Neuronal stem cell (in vitro differentiated cells): ENCODE measurements at regions not wholly inside any gene's neighbourhood (a gene's known extent, or its start where the extent isn't known, plus 50 kb on each side); places are given as distances from the start of the nearest gene placed in this dataset.

Source experiments
- DNase-seq: peaks from one replicate; pipeline ENCODE4 v3.0.0-alpha.2; 2013; ENCODE audit warnings: low spot score
- H2AFZ ChIP-seq: one replicate; pipeline ENCODE4 v1.6.1; 2013; ENCODE audit warnings: mild to moderate bottlenecking, low read length, inconsistent platforms
- H2AK5ac ChIP-seq: 2 replicates; pipeline ENCODE4 v1.6.1; 2013; ENCODE audit warnings: low read depth, mild to moderate bottlenecking, inconsistent platforms, low read length, moderate library complexity, mixed read lengths
- H2BK120ac ChIP-seq: 2 replicates; pipeline ENCODE4 v1.6.1; 2013; ENCODE audit warnings: low read depth, mild to moderate bottlenecking, inconsistent platforms, low read length, moderate library complexity, mixed read lengths
- H2BK12ac ChIP-seq: one replicate; pipeline ENCODE4 v1.6.1; 2013; ENCODE audit warnings: low read length, inconsistent platforms
- H2BK15ac ChIP-seq: 2 replicates; pipeline ENCODE4 v1.6.1; 2013; ENCODE audit warnings: mild to moderate bottlenecking, low read length, inconsistent platforms, mixed read lengths
- H2BK5ac ChIP-seq: one replicate; pipeline ENCODE4 v1.6.1; 2013; ENCODE audit warnings: inconsistent platforms, mild to moderate bottlenecking, low read length, moderate library complexity
- H3K14ac ChIP-seq: one replicate; pipeline ENCODE4 v1.6.1; 2013; ENCODE audit warnings: low read length, inconsistent platforms
- H3K18ac ChIP-seq: 2 replicates; pipeline ENCODE4 v1.6.1; 2013; ENCODE audit warnings: low read length, inconsistent platforms
- H3K23ac ChIP-seq: 2 replicates; pipeline ENCODE4 v1.6.1; 2013; ENCODE audit warnings: low read depth, mild to moderate bottlenecking, mixed read lengths, low read length, inconsistent platforms; ENCODE audit not compliant: poor library complexity
- H3K27ac ChIP-seq: replicated peaks from 3 replicates; pipeline ENCODE4 v1.5.1; 2013; ENCODE audit warnings: low read length, inconsistent platforms
- H3K27me3 ChIP-seq, 3 experiments: 2 replicates each; pipeline ENCODE4 v1.6.1; 2013; ENCODE audit warnings: low read length in 3 of 3, mild to moderate bottlenecking in 2 of 3, inconsistent platforms in 1 of 3, low read depth in 1 of 3, mixed read lengths in 1 of 3, moderate library complexity in 1 of 3; ENCODE audit not compliant: control insufficient read depth in 3 of 3, insufficient read depth in 3 of 3
- H3K36me3 ChIP-seq, 2 donors: replicated peaks in 1 of 2; 2 replicates each; pipeline ENCODE4 v1.6.1; 2013; ENCODE audit warnings: low read length in 2 of 2; ENCODE audit not compliant: control insufficient read depth in 2 of 2, insufficient read depth in 2 of 2
- H3K4ac ChIP-seq: 2 replicates; pipeline ENCODE4 v1.6.1; 2013; ENCODE audit warnings: inconsistent platforms, mild to moderate bottlenecking, low read length, moderate library complexity
- H3K4me1 ChIP-seq, 2 donors: 1 replicate in 1 of 2; 2 replicates in 1 of 2; pipeline ENCODE4 v1.6.1; 2013; ENCODE audit warnings: low read length in 2 of 2, low read depth in 1 of 2; ENCODE audit not compliant: control insufficient read depth in 2 of 2, insufficient read depth in 1 of 2
- H3K4me2 ChIP-seq: one replicate; pipeline ENCODE4 v1.6.1; 2013; ENCODE audit warnings: mild to moderate bottlenecking, low read length, inconsistent platforms; ENCODE audit not compliant: insufficient read depth, poor library complexity, severe bottlenecking
- H3K4me3 ChIP-seq, 2 donors: 2 replicates each; pipeline ENCODE4 v1.5.1; 2013; ENCODE audit warnings: low read length in 2 of 2, mild to moderate bottlenecking in 2 of 2, inconsistent platforms in 1 of 2, moderate library complexity in 1 of 2
- H3K79me1 ChIP-seq: one replicate; pipeline ENCODE4 v1.6.1; 2013; ENCODE audit warnings: low read depth, mild to moderate bottlenecking, inconsistent platforms, low read length, moderate library complexity
- H3K9ac ChIP-seq: one replicate; pipeline ENCODE4 v1.6.1; 2013; ENCODE audit warnings: mild to moderate bottlenecking, low read depth, low read length, inconsistent platforms; ENCODE audit not compliant: poor library complexity
- H3K9me3 ChIP-seq, 2 donors: replicated peaks in 1 of 2; 2 replicates each; pipeline versions ENCODE3 to v1.6.1; 2013; ENCODE audit warnings: low read length in 2 of 2, mild to moderate bottlenecking in 2 of 2, inconsistent platforms in 1 of 2, low read depth in 1 of 2, mixed read lengths in 1 of 2, moderate library complexity in 1 of 2; ENCODE audit not compliant: control insufficient read depth in 2 of 2, insufficient read depth in 1 of 2
- H4K8ac ChIP-seq: one replicate; pipeline ENCODE4 v1.6.1; 2013; ENCODE audit warnings: low read depth, mild to moderate bottlenecking, inconsistent platforms, low read length, moderate library complexity
- H4K91ac ChIP-seq: one replicate; pipeline ENCODE4 v1.6.1; 2013; ENCODE audit warnings: low read length, low read depth, mild to moderate bottlenecking, inconsistent platforms; ENCODE audit not compliant: poor library complexity
- WGBS, 2 donors: extraction: QIAGEN DNeasy Blood & Tissue Kit; methylation state at CpG; one replicate each; pipeline ENCODE4 v1.1.7; 2013; ENCODE audit warnings: missing lambda C conversion rate in 2 of 2, mixed read lengths in 1 of 2; ENCODE audit not compliant: insufficient read length in 2 of 2, insufficient replicate concordance in 1 of 2; ENCODE audit errors: extremely low coverage in 2 of 2; 5-methylcytosine and 5-hydroxymethylcytosine counted together

DNA sequence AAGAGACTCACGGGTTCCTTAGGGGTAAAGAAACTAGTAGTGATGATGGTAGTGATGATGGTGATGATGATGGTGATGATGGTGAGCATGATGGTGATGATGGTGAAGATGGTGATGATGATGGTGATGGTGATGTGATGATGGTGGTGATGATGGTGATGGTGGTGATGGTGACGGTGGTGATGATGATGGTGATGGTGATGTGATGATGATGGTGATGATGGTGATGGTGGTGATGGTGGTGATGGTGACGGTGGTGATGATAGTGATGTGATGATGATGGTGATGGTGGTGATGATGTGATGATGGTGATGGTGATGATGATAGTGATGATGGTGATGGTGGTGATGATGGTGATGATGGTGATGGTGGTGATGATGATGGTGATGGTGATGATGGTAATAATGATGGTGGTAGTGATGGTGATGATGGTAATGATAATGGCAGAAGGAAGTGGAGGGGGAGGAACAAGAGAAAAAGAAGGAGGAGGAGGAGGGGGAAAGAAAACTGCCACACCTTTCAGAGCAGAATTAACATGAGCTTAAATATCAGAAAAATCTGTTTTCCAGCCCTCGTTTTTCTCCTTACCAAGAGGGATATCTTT is 85.5 kb downstream of the FZD10 start:
- H2AFZ ChIP-seq = no peak overlapping the region

DNA sequence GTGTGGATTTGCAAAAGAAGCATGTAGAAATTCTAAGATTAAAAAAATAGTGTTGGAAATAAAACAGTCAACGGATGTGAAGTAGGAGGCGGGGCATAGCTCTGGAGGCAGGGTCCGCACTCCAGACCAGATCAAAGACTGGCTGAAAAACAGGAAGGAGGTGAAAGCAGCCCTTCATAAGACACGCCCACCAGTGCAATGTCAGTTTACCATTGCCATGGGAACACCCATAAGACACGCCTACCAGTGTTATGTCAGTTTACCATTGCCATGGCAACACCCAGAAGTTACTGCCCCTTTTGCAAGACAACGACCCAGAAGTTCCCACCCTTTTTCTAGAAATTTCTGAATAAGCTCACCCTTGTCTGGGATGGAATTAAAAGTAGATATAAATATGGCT is 87.1 kb downstream of the FZD10 start:
- H2BK15ac ChIP-seq = no peak overlapping the region
- H3K9ac ChIP-seq = no peak overlapping the region
- no peak overlapping the region for H4K91ac ChIP-seq
- H2BK120ac ChIP-seq = no peak overlapping the region
- H3K4me1 ChIP-seq = peaks cover 0 to 4% of the 10 kb centered on the region in 2 donors
- H3K4me2 ChIP-seq = no peak overlapping the region
- H3K4me3 ChIP-seq = no peak overlapping the region
- peaks cover 0 to 3% (median 0%) of the 10 kb centered on the region in 3 experiments for H3K27me3 ChIP-seq
- H2BK5ac ChIP-seq = no peak overlapping the region
- H2AK5ac ChIP-seq = peak overlapping the region; percentile 16
- H3K9me3 ChIP-seq = no peaks in the 10 kb centered on the region
- H3K79me1 ChIP-seq = no peaks in the 10 kb centered on the region
- no peak for DNase-seq
- H3K23ac ChIP-seq = no peak overlapping the region
- no peak overlapping the region for H4K8ac ChIP-seq
- no peaks in the 10 kb centered on the region for H3K36me3 ChIP-seq
- no peak overlapping the region for H3K18ac ChIP-seq
- no peak overlapping the region for H3K4ac ChIP-seq
- no peak overlapping the region for H2BK12ac ChIP-seq
- no peak overlapping the region for H2AFZ ChIP-seq
- no peak overlapping the region for H3K14ac ChIP-seq
- no CpG with 5 or more reads among the region's 6 CpGs for WGBS, 2 donors
- no peak overlapping the region for H3K27ac ChIP-seq

More for the DNA sequence above, 85.5 kb downstream of the FZD10 start:
- H3K36me3 ChIP-seq = no peaks in the 10 kb centered on the region
- H3K4ac ChIP-seq = no peak overlapping the region
- H3K9me3 ChIP-seq = no peaks in the 10 kb centered on the region
- H3K4me1 ChIP-seq = peaks cover 0 to 4% of the 10 kb centered on the region in 2 donors
- H2BK5ac ChIP-seq = no peak overlapping the region
- no peak overlapping the region for H4K8ac ChIP-seq
- H2AK5ac ChIP-seq = no peak overlapping the region
- H2BK15ac ChIP-seq = no peak overlapping the region
- WGBS, 2 donors = 100% methylated on average over 2 of the region's 4 CpGs; no CpG with 5 or more reads in 1 of the 2 donors
- no peak overlapping the region for H4K91ac ChIP-seq
- DNase-seq = no peak
- no peak overlapping the region for H2BK120ac ChIP-seq
- H3K27me3 ChIP-seq = peaks cover 0 to 7% (median 2%) of the 10 kb centered on the region in 3 experiments
- H3K4me2 ChIP-seq = no peak overlapping the region
- H3K9ac ChIP-seq = peak overlapping the region; percentile 27
- H3K4me3 ChIP-seq = peak overlapping the region in 1 of 2 donors; percentile 31
- peak overlapping the region; percentile 11 for H3K23ac ChIP-seq
- no peak overlapping the region for H2BK12ac ChIP-seq
- no peak overlapping the region for H3K14ac ChIP-seq
- no peak overlapping the region for H3K27ac ChIP-seq
- no peaks in the 10 kb centered on the region for H3K79me1 ChIP-seq
- H3K18ac ChIP-seq = no peak overlapping the region

- no peak overlapping the region for H3K4ac ChIP-seq
- H3K4me1 ChIP-seq = peaks cover 0 to 6% of the 10 kb centered on the region in 2 donors
- no peak overlapping the region for H2BK15ac ChIP-seq
- no peak overlapping the region for H2AFZ ChIP-seq
- no peak overlapping the region for H4K91ac ChIP-seq
- no peak overlapping the region for H3K9ac ChIP-seq
- H3K23ac ChIP-seq = no peak overlapping the region
- no peak overlapping the region for H3K4me3 ChIP-seq
- no peaks in the 10 kb centered on the region for H3K36me3 ChIP-seq
- no peak overlapping the region for H3K4me2 ChIP-seq
- no peak overlapping the region for H2AK5ac ChIP-seq
- H3K79me1 ChIP-seq = no peaks in the 10 kb centered on the region
- H3K14ac ChIP-seq = no peak overlapping the region
- no peak for DNase-seq
- no peaks in the 10 kb centered on the region for H3K9me3 ChIP-seq
- H2BK120ac ChIP-seq = no peak overlapping the region
- H3K27ac ChIP-seq = no peak overlapping the region
- H2BK12ac ChIP-seq = no peak overlapping the region
- H4K8ac ChIP-seq = no peak overlapping the region
- H2BK5ac ChIP-seq = no peak overlapping the region
- no peak overlapping the region for H3K18ac ChIP-seq
- WGBS, 2 donors = no CpG with 5 or more reads among the region's 5 CpGs
- H3K27me3 ChIP-seq = no peaks in the 10 kb centered on the region
Measured at GRCh38 chr12:130251236-130251780, 86.4 kb upstream of the PIWIL1 start.

DNA sequence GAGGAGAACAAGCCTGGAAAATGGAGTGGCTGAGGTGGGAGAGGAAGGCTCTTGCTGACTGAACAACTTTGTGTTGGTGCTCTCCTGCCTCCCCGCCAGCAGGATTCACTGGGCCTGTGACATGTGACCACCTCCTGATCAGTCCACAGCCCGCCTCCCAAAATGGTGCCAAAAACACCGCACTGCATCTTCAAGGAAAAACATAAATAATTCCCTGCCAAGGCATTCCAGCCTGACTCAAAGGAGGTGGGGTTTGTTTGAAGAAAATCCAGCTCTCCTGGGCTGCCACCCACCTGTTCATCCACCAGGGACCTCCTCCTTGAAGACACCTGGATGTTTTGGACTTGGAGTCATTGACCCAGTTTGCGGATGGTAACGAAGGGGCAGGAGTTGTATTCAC is 83.8 kb upstream of the PIWIL1 start:
- Histone ChIP-seq H3K4me1 (peaks cover 0 to 6% of the 10 kb centered on the region in 2 donors), H4K91ac (no peak overlapping the region), H3K4me2 (no peak overlapping the region), H2AK5ac (no peak overlapping the region), H3K27ac (no peak overlapping the region), H2BK15ac (no peak overlapping the region), H3K27me3 (no peaks in the 10 kb centered on the region), H3K18ac (no peak overlapping the region), H3K4me3 (no peak overlapping the region), H2AFZ (no peak overlapping the region), H3K4ac (no peak overlapping the region), H3K9me3 (no peaks in the 10 kb centered on the region), H3K14ac (no peak overlapping the region), H3K79me1 (no peaks in the 10 kb centered on the region), H3K23ac (no peak overlapping the region), H3K9ac (no peak overlapping the region), H2BK12ac (no peak overlapping the region), H2BK120ac (no peak overlapping the region), H2BK5ac (no peak overlapping the region), H3K36me3 (no peaks in the 10 kb centered on the region), H4K8ac (no peak overlapping the region)
- DNase-seq = no peak
- no CpG with 5 or more reads among the region's 5 CpGs for WGBS, 2 donors
